ENCODE measurements at regions not wholly inside any gene's neighbourhood (a gene's known extent, or its start where the extent isn't known, plus 50 kb on each side); places are given as distances from the start of the nearest gene placed in this dataset.

GRCh38 chr7:3138206-3138605 lies 94.5 kb upstream of the CARD11 start:
- POLR2A ChIA-PET (ENCODE audit: unreplicated experiment), result no interaction called here
- no peaks in the 10 kb centered on the region for H3K36me3 ChIP-seq (ENCODE audit: control insufficient read depth, insufficient read depth, low read length)
- no peak overlapping the region for H2BK5ac ChIP-seq (ENCODE audit: low read depth, low read length, poor library complexity, severe bottlenecking)
- H4K5ac ChIP-seq (ENCODE audit: low read depth, low read length), result no peak overlapping the region
- H2BK120ac ChIP-seq (ENCODE audit: low read depth, low read length), result no peak overlapping the region
- no peak for TF ChIP-seq CHD1 (IDR thresholded peaks at IDR 0.05; ENCODE audit: low read depth, low read length)
- TF ChIP-seq ELK1 (IDR thresholded peaks at IDR 0.05; ENCODE audit: borderline replicate concordance, low read depth, low read length), result no peak
- no peak for TF ChIP-seq RFX5 (IDR thresholded peaks at IDR 0.05; ENCODE audit: low read depth, low read length)
- no peak for TF ChIP-seq CEBPB (IDR thresholded peaks at IDR 0.05; ENCODE audit: low read depth, low read length)
- TF ChIP-seq SMC3 (IDR thresholded peaks at IDR 0.05; ENCODE audit: low read depth, low read length), result no peak
- TF ChIP-seq MAZ (IDR thresholded peaks at IDR 0.05; ENCODE audit: borderline replicate concordance, low read depth, low read length), result no peak
- no peak for TF ChIP-seq FOS (IDR thresholded peaks at IDR 0.05; ENCODE audit: low read depth, low read length)
- TF ChIP-seq MAFK (IDR thresholded peaks at IDR 0.05; ENCODE audit: low read depth, low read length), result no peak
- TF ChIP-seq BHLHE40 (IDR thresholded peaks at IDR 0.05; ENCODE audit: low read depth, low read length), result no peak
- no peak for TF ChIP-seq POLR2A (IDR thresholded peaks at IDR 0.05; ENCODE audit: low read depth, low read length)
- no peak for TF ChIP-seq RCOR1 (IDR thresholded peaks at IDR 0.05; ENCODE audit: insufficient replicate concordance, low read length)
- TF ChIP-seq RAD21 (IDR thresholded peaks at IDR 0.05; ENCODE audit: low read length), result no peak
- no peak for TF ChIP-seq MXI1 (IDR thresholded peaks at IDR 0.05; ENCODE audit: borderline replicate concordance, low read depth, low read length)
- TF ChIP-seq CTCF (conservative IDR thresholded peaks at IDR 0.05; ENCODE audit: low read depth, low read length), result no peak
- no peak for TF ChIP-seq NFE2L2 (IDR thresholded peaks at IDR 0.05; ENCODE audit: low read depth, low read length)
- TF ChIP-seq USF2 (IDR thresholded peaks at IDR 0.05; ENCODE audit: low read depth, low read length), result no peak
- no peak overlapping the region for H2AK9ac ChIP-seq (replicated peaks; ENCODE audit: low read depth, low read length, poor library complexity)
- H4K91ac ChIP-seq (ENCODE audit: insufficient read depth, low read depth, low read length), result no peak overlapping the region
- no peak overlapping the region for H2BK20ac ChIP-seq (ENCODE audit: low read depth, low read length)
- no peak overlapping the region for H4K8ac ChIP-seq (ENCODE audit: low read depth in 2 of 2, low read length in 2 of 2)
- no peak overlapping the region for H3K9ac ChIP-seq (ENCODE audit: low read depth, low read length)
- no peaks in the 10 kb centered on the region for H4K20me1 ChIP-seq (ENCODE audit: insufficient read depth, low read length)
- no peak overlapping the region for H3K14ac ChIP-seq (replicated peaks; ENCODE audit: low read depth, low read length)
- no peak overlapping the region for H2BK15ac ChIP-seq (ENCODE audit: low read depth, low read length)
- intact Hi-C loops (cut with micrococcal nuclease) (no loop called here), in situ Hi-C loops (cut with MboI; ENCODE audit: low sequenced_read_pairs) (no loop called here), dilution Hi-C loops (cut with HindIII; ENCODE audit: low sequenced_read_pairs, unreplicated experiment) (no loop called here)
- H3K23ac ChIP-seq (ENCODE audit: low read depth, low read length), result no peak overlapping the region
- CTCF ChIA-PET, result no interaction called here
- no peak overlapping the region for H3K18ac ChIP-seq (ENCODE audit: low read depth, low read length)
- ATAC-seq (ENCODE audit: low read depth), result no peak
- WGBS, 2 experiments (ENCODE audit: extremely low coverage in 2 of 2, insufficient read length in 1 of 2), result 100% methylated on average over 3 of the region's 6 CpGs; no CpG with 5 or more reads in 1 of the 2 experiments
- no peaks in the 10 kb centered on the region for H3K79me1 ChIP-seq (ENCODE audit: low read depth in 1 of 2, low read length in 2 of 2)
- H2AFZ ChIP-seq (replicated peaks; ENCODE audit: low read length, poor library complexity), result no peak overlapping the region
- no peak overlapping the region for H3K56ac ChIP-seq (ENCODE audit: extremely low read depth, insufficient read depth, low read length)
- H2AK5ac ChIP-seq (ENCODE audit: low read depth, low read length), result no peak overlapping the region
- H3K27ac ChIP-seq (ENCODE audit: insufficient read depth, low read length), result no peak overlapping the region
- no peaks in the 10 kb centered on the region for H3K9me3 ChIP-seq (ENCODE audit: control insufficient read depth, insufficient read depth, low read length)
- H3K4me2 ChIP-seq (ENCODE audit: low read depth, low read length), result no peak overlapping the region
- no peak overlapping the region for H3K4me3 ChIP-seq (ENCODE audit: insufficient read depth, low read depth, low read length)
- H3K4me1 ChIP-seq (ENCODE audit: control insufficient read depth, insufficient read depth, low read length), result no peaks in the 10 kb centered on the region
- peaks cover 2% of the 10 kb centered on the region; the same call in 1 of the 2 replicates for H3K27me3 ChIP-seq (ENCODE audit: control insufficient read depth, insufficient read depth, low read length)
- H3K4ac ChIP-seq (ENCODE audit: low read depth, low read length), result no peak overlapping the region
- no TSS peak for BruUV-seq (replicated peaks)
- no peak for DNase-seq
- H3K9me1 ChIP-seq (ENCODE audit: insufficient read depth, low read length), result no peaks in the 10 kb centered on the region
